ENCODE measurements at regions not wholly inside any gene's neighbourhood (a gene's known extent, or its start where the extent isn't known, plus 50 kb on each side); places are given as distances from the start of the nearest gene placed in this dataset.

GRCh38 chr2:6454286-6454990 lies 411.3 kb downstream of the CMPK2 start:
- FAIRE-seq: no peak
- no peak overlapping the region for H3K18ac ChIP-seq (ENCODE audit: extremely low read depth, low read length)
- no peak overlapping the region for H2AK5ac ChIP-seq (ENCODE audit: low read depth, low read length)
- H3K9me3 ChIP-seq (ENCODE audit: insufficient read depth in 2 of 2, low read depth in 1 of 2, low read length in 1 of 2): no peaks in the 10 kb centered on the region; a peak in 1 of 4 replicates
- ChIA-PET CTCF (ENCODE audit: partially characterized antibody) (interaction anchor here (0.6 kb wide), 1 partner anchor 309 kb away, joined by 3 read pairs; no protein-coding TSS in a partner anchor), POLR2A (ENCODE audit: partially characterized antibody) (no interaction called here)
- H4K91ac ChIP-seq (replicated peaks; ENCODE audit: insufficient read length, low read length): no peak overlapping the region
- no peak overlapping the region for H3K4ac ChIP-seq (replicated peaks; ENCODE audit: insufficient read length, low read depth, low read length)
- no peak overlapping the region for H3K9ac ChIP-seq (replicated peaks in 1 of 4; ENCODE audit: extremely low read depth in 1 of 4, low read depth in 3 of 4, low read length in 3 of 4)
- H4K5ac ChIP-seq (ENCODE audit: insufficient read length, low read depth, low read length): no peak overlapping the region
- no peaks in the 10 kb centered on the region for H3K79me1 ChIP-seq (ENCODE audit: low read depth, low read length)
- no peak for TF ChIP-seq SUZ12 (IDR thresholded peaks at IDR 0.05; ENCODE audit: low read length)
- no peak for TF ChIP-seq KDM4A (IDR thresholded peaks at IDR 0.05; ENCODE audit: low read depth, low read length, severe bottlenecking)
- no peak for TF ChIP-seq TAF7 (optimal IDR thresholded peaks at IDR 0.05; ENCODE audit: borderline replicate concordance, low read depth, low read length)
- TF ChIP-seq TBP (IDR thresholded peaks at IDR 0.05; ENCODE audit: low read depth, low read length): no peak
- no peak for TF ChIP-seq TAF1 (IDR thresholded peaks at IDR 0.05; ENCODE audit: low read depth, low read length)
- TF ChIP-seq ZNF274 (IDR thresholded peaks at IDR 0.05; ENCODE audit: borderline replicate concordance, extremely low read depth, low read length): no peak
- no peak for TF ChIP-seq POLR2A (IDR thresholded peaks at IDR 0.05; ENCODE audit: control extremely low read depth in 1 of 2, low read depth in 2 of 2, low read length in 2 of 2)
- TF ChIP-seq SRF (IDR thresholded peaks at IDR 0.05; ENCODE audit: low read depth, low read length): no peak
- TF ChIP-seq PHF8 (conservative IDR thresholded peaks at IDR 0.05; ENCODE audit: low read depth, low read length): no peak
- TF ChIP-seq CBX5 (IDR thresholded peaks at IDR 0.05; ENCODE audit: low read depth, low read length): no peak
- TF ChIP-seq BRCA1 (IDR thresholded peaks at IDR 0.05; ENCODE audit: low read depth, low read length): no peak
- no peak for TF ChIP-seq CHD2 (IDR thresholded peaks at IDR 0.05; ENCODE audit: low read length)
- no peak for TF ChIP-seq SIX5 (IDR thresholded peaks at IDR 0.05; ENCODE audit: low read depth, low read length)
- TF ChIP-seq HDAC6 (IDR thresholded peaks at IDR 0.05; ENCODE audit: low read depth, low read length): no peak
- no peak for TF ChIP-seq MAFK (IDR thresholded peaks at IDR 0.05; ENCODE audit: low read depth, low read length)
- 92% methylated on average over 1 of the region's 1 CpG; no CpG with 5 or more reads in 1 of the 2 experiments for WGBS, 2 experiments (ENCODE audit: extremely low coverage in 1 of 2, insufficient coverage in 1 of 2, insufficient read length in 1 of 2, insufficient replicate concordance in 2 of 2, low coverage in 1 of 2, low lambda C conversion rate in 2 of 2, missing lambda C conversion rate in 1 of 2)
- no peak overlapping the region for H3K27ac ChIP-seq (ENCODE audit: low read depth, low read length)
- H3K27me3 ChIP-seq (replicated peaks in 1 of 4; ENCODE audit: control insufficient read depth in 3 of 4, extremely low read depth in 1 of 4, insufficient read depth in 3 of 4, low read length in 3 of 4): no peaks in the 10 kb centered on the region
- no peak overlapping the region for H3K4me2 ChIP-seq (ENCODE audit: insufficient read depth in 1 of 2, low read depth in 2 of 2, low read length in 2 of 2)
- H3K36me3 ChIP-seq (ENCODE audit: control insufficient read depth in 2 of 4, insufficient read depth in 4 of 4, low read length in 3 of 4): no peaks in the 10 kb centered on the region
- no peak overlapping the region for H3K14ac ChIP-seq (ENCODE audit: insufficient read length)
- H3K23me2 ChIP-seq (ENCODE audit: low read depth, low read length): no peaks in the 10 kb centered on the region
- DNase-seq (ENCODE audit: low read depth in 1 of 2, low spot score in 2 of 2): no peak
- H2BK5ac ChIP-seq (ENCODE audit: low read depth, low read length): no peak overlapping the region
- H2BK20ac ChIP-seq (ENCODE audit: low read length): no peak overlapping the region
- H2AFZ ChIP-seq (ENCODE audit: low read length): no peak overlapping the region
- no peak overlapping the region for H2BK15ac ChIP-seq (ENCODE audit: low read length)
- H2BK120ac ChIP-seq (replicated peaks; ENCODE audit: low read depth, low read length): no peak overlapping the region
- no peaks in the 10 kb centered on the region for H3K79me2 ChIP-seq (ENCODE audit: control insufficient read depth in 1 of 2, insufficient read depth in 2 of 2, low read length in 2 of 2)
- no peak overlapping the region for H4K8ac ChIP-seq (ENCODE audit: extremely low read depth, insufficient read depth, low read length)
- H3K4me3 ChIP-seq (ENCODE audit: extremely low read depth in 1 of 4, insufficient read depth in 2 of 4, low read depth in 3 of 4, low read length in 4 of 4): no peak overlapping the region
- H4K20me1 ChIP-seq (replicated peaks in 1 of 2; ENCODE audit: control insufficient read depth in 1 of 2, insufficient read depth in 2 of 2, low read length in 2 of 2): no peaks in the 10 kb centered on the region
- no peak overlapping the region for H3K23ac ChIP-seq (ENCODE audit: insufficient read length)
- H2BK12ac ChIP-seq (ENCODE audit: low read depth, low read length): no peak overlapping the region
- 0 out of 7 replicates have a peak, but pooled peaks cover 0 to under 1% (median 0%) of the 10 kb centered on the region in 4 experiments for H3K4me1 ChIP-seq (replicated peaks in 1 of 4; ENCODE audit: control insufficient read depth in 3 of 4, insufficient read depth in 4 of 4, low read length in 3 of 4)
- no peak overlapping the region for H3K56ac ChIP-seq (replicated peaks; ENCODE audit: insufficient read length, low read depth, low read length)

Measured in H1 (cell line).